ENCODE measurements at regions not wholly inside any gene's neighbourhood (a gene's known extent, or its start where the extent isn't known, plus 50 kb on each side); places are given as distances from the start of the nearest gene placed in this dataset.

DNA sequence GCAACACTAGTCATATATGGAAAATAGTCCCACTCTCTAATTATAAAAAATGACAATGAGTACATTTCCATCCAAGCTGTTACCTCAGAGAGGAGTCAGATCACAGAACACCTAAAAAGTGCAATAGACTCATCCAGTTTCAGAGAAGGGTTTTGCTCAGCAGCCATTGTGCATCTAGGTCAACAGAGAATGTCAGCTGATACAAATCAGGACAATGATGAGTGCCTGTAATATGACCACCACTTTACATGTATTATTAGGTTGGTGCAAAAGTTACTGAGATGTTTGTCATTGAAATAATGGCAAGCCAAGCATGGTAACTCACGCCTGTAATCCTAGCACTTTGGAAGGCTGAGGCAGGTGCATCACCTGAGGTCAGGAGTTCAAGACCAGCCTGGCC lies 164.1 kb upstream of the TTC29 start:
- TF ChIP-seq POLR2A (IDR thresholded peaks at IDR 0.05; ENCODE audit: low read length) (no peak), GATA1 (IDR thresholded peaks at IDR 0.05; ENCODE audit: low read depth, low read length) (no peak)

All from erythroblast (primary cell).